ENCODE measurements at regions not wholly inside any gene's neighbourhood (a gene's known extent, or its start where the extent isn't known, plus 50 kb on each side); places are given as distances from the start of the nearest gene placed in this dataset.

- TF ChIP-seq USF1 (IDR thresholded peaks at IDR 0.05) (no peak), ZBTB7A (IDR thresholded peaks at IDR 0.05; ENCODE audit: low read depth) (no peak), CEBPB (IDR thresholded peaks at IDR 0.05) (no peak), TEAD4 (IDR thresholded peaks at IDR 0.05) (no peak)
Measured at GRCh38 chr12:19792028-19792427, 352.7 kb downstream of the AEBP2 start.

GRCh38 chr12:19794116-19794515 lies 354.8 kb downstream of the AEBP2 start:
- TF ChIP-seq USF1 (IDR thresholded peaks at IDR 0.05) (no peak), CREB1 (IDR thresholded peaks at IDR 0.05; ENCODE audit: low read depth) (no peak), FOXM1 (IDR thresholded peaks at IDR 0.05; ENCODE audit: borderline replicate concordance, low read depth) (no peak), REST (IDR thresholded peaks at IDR 0.05; ENCODE audit: low read depth) (no peak), TCF12 (IDR thresholded peaks at IDR 0.05; ENCODE audit: low read depth) (no peak), RAD21 (IDR thresholded peaks at IDR 0.05; ENCODE audit: low read depth) (no peak), EP300 (IDR thresholded peaks at IDR 0.05; ENCODE audit: borderline replicate concordance) (no peak), NFIC (IDR thresholded peaks at IDR 0.05) (no peak), MAX (IDR thresholded peaks at IDR 0.05) (no peak), TEAD4 (IDR thresholded peaks at IDR 0.05) (no peak), CEBPB (IDR thresholded peaks at IDR 0.05) (no peak), ZBTB7A (IDR thresholded peaks at IDR 0.05; ENCODE audit: low read depth) (no peak), TAF1 (IDR thresholded peaks at IDR 0.05; ENCODE audit: low read depth) (no peak), EGR1 (IDR thresholded peaks at IDR 0.05) (no peak), YY1 (IDR thresholded peaks at IDR 0.05; ENCODE audit: low read depth) (no peak)

- TF ChIP-seq YY1 (IDR thresholded peaks at IDR 0.05; ENCODE audit: low read depth), result no peak
- TF ChIP-seq ZBTB7A (IDR thresholded peaks at IDR 0.05; ENCODE audit: low read depth), result no peak
- no peak for TF ChIP-seq EGR1 (IDR thresholded peaks at IDR 0.05)
- TF ChIP-seq NFIC (IDR thresholded peaks at IDR 0.05), result no peak
- no peak for TF ChIP-seq TAF1 (IDR thresholded peaks at IDR 0.05; ENCODE audit: low read depth)
- TF ChIP-seq TCF12 (IDR thresholded peaks at IDR 0.05; ENCODE audit: low read depth), result no peak
- TF ChIP-seq EP300 (IDR thresholded peaks at IDR 0.05; ENCODE audit: borderline replicate concordance), result no peak
- TF ChIP-seq CREB1 (IDR thresholded peaks at IDR 0.05; ENCODE audit: low read depth), result no peak
- no peak for TF ChIP-seq CEBPB (IDR thresholded peaks at IDR 0.05)
- TF ChIP-seq FOXM1 (IDR thresholded peaks at IDR 0.05; ENCODE audit: borderline replicate concordance, low read depth), result no peak
- TF ChIP-seq MAX (IDR thresholded peaks at IDR 0.05), result no peak
- TF ChIP-seq USF1 (IDR thresholded peaks at IDR 0.05), result no peak
- no peak for TF ChIP-seq REST (IDR thresholded peaks at IDR 0.05; ENCODE audit: low read depth)
- no peak for TF ChIP-seq TEAD4 (IDR thresholded peaks at IDR 0.05)
Measured at GRCh38 chr12:19799216-19799615, 359.9 kb downstream of the AEBP2 start.

- TF ChIP-seq YY1 (IDR thresholded peaks at IDR 0.05; ENCODE audit: low read depth), result no peak
- TF ChIP-seq RAD21 (IDR thresholded peaks at IDR 0.05; ENCODE audit: low read depth), result no peak
- no peak for TF ChIP-seq MAX (IDR thresholded peaks at IDR 0.05)
- TF ChIP-seq REST (IDR thresholded peaks at IDR 0.05; ENCODE audit: low read depth), result no peak
- TF ChIP-seq FOXM1 (IDR thresholded peaks at IDR 0.05; ENCODE audit: borderline replicate concordance, low read depth), result no peak
- no peak for TF ChIP-seq CEBPB (IDR thresholded peaks at IDR 0.05)
- no peak for TF ChIP-seq TEAD4 (IDR thresholded peaks at IDR 0.05)
- no peak for TF ChIP-seq EP300 (IDR thresholded peaks at IDR 0.05; ENCODE audit: borderline replicate concordance)
Measured at GRCh38 chr12:19799895-19800602, 360.8 kb downstream of the AEBP2 start.
